Kidney (tissue), 13 donors: ENCODE measurements at regions not wholly inside any gene's neighbourhood (a gene's known extent, or its start where the extent isn't known, plus 50 kb on each side); places are given as distances from the start of the nearest gene placed in this dataset.

Experiments used
- DNase-seq, 5 donors: peaks; one replicate each; pipeline ENCODE4 v3.0.0-alpha.2; 2013 to 2020
- FAIRE-seq: peaks from 2 replicates; lab custom pipeline; 2012; peaks lifted over from hg19 to GRCh38; lab: Jason Lieb, UNC
- H3K27ac ChIP-seq, 2 donors: one replicate each; pipeline ENCODE4 v1.7.0; 2013; ENCODE audit warnings: low read depth in 2 of 2, low read length in 2 of 2, inconsistent platforms in 1 of 2
- H3K27me3 ChIP-seq: one replicate; pipeline ENCODE4 v1.7.1; 2013; ENCODE audit warnings: low read length, inconsistent platforms; ENCODE audit not compliant: control insufficient read depth, insufficient read depth
- H3K36me3 ChIP-seq, 3 donors: one replicate each; pipeline versions ENCODE4 v1.7.0 to v1.7.1; 2013; ENCODE audit warnings: low read length in 3 of 3, control low read depth in 1 of 3, inconsistent platforms in 1 of 3; ENCODE audit not compliant: insufficient read depth in 3 of 3, control insufficient read depth in 2 of 3
- H3K4me1 ChIP-seq, 3 donors: one replicate each; pipeline versions ENCODE4 v1.7.0 to v1.7.1; 2013; ENCODE audit warnings: low read length in 3 of 3, inconsistent platforms in 1 of 3, low read depth in 1 of 3; ENCODE audit not compliant: control insufficient read depth in 2 of 3, insufficient read depth in 2 of 3
- H3K4me3 ChIP-seq, 3 donors: one replicate each; pipeline versions ENCODE4 v1.7.0 to v1.8.1; 2013; ENCODE audit warnings: low read length in 3 of 3, control low read depth in 1 of 3, inconsistent platforms in 1 of 3
- H3K9ac ChIP-seq, 3 donors: one replicate each; pipeline versions ENCODE4 v1.7.0 to v1.7.1; 2013; ENCODE audit warnings: low read length in 3 of 3, control low read depth in 1 of 3, inconsistent platforms in 1 of 3
- H3K9me3 ChIP-seq, 3 donors: one replicate each; pipeline versions ENCODE4 v1.7.0 to v1.7.1; 2013; ENCODE audit warnings: low read length in 3 of 3, control low read depth in 1 of 3, inconsistent platforms in 1 of 3; ENCODE audit not compliant: control insufficient read depth in 2 of 3, insufficient read depth in 1 of 3
- intact Hi-C: fragments of 100-400 bp; cut with DNase I; formaldehyde crosslinking; loops from one replicate; pipeline ENCODE4 v1.11.1; 2022
- TF ChIP-seq, protein P1 (sequence below): IDR thresholded peaks from 3 replicates; pipeline ENCODE4 v1.5.1; 2012; ENCODE audit warnings: mild to moderate bottlenecking, moderate library complexity, borderline replicate concordance; ENCODE audit not compliant: insufficient read depth; ENCODE audit errors: extremely low read depth
- donor health status: control.
- donor health status: control.
- donor health status: control.
- donor health status: control.
- donor health status: control.
- donor health status: DM: yes; HTN: yes; CAD: no.
- donor health status: Normal renal cell carcinoma (clear cell type).

DNA sequence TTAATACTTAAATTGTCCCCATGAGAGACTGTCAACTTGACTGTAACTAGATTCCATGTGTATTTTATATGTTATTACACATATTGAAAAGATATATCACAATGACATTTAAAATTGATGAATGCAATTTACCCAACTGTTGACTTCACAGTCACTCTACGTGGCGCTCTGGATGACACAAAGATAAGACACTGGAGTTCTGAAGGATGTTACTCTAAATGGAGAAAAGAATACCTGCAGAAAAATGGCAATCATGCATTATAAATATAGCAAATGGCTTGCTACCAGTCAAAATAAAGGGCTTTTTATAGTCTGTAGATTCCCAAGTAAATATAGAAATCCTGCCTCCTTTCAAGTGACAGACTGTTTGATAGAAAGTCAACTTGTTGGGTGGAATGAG, 143.6 kb upstream of the KLF6 start:
- DNase-seq = no peak
- Histone ChIP-seq H3K27me3 (no peaks in the 10 kb centered on the region), H3K9me3 (no peaks in the 10 kb centered on the region), H3K4me1 (peaks cover 0 to 3% (median 0%) of the 10 kb centered on the region in 3 donors), H3K4me3 (no peak overlapping the region), H3K36me3 (no peaks in the 10 kb centered on the region), H3K27ac (no peak overlapping the region), H3K9ac (no peak overlapping the region)
- TF ChIP-seq, protein P1, sequence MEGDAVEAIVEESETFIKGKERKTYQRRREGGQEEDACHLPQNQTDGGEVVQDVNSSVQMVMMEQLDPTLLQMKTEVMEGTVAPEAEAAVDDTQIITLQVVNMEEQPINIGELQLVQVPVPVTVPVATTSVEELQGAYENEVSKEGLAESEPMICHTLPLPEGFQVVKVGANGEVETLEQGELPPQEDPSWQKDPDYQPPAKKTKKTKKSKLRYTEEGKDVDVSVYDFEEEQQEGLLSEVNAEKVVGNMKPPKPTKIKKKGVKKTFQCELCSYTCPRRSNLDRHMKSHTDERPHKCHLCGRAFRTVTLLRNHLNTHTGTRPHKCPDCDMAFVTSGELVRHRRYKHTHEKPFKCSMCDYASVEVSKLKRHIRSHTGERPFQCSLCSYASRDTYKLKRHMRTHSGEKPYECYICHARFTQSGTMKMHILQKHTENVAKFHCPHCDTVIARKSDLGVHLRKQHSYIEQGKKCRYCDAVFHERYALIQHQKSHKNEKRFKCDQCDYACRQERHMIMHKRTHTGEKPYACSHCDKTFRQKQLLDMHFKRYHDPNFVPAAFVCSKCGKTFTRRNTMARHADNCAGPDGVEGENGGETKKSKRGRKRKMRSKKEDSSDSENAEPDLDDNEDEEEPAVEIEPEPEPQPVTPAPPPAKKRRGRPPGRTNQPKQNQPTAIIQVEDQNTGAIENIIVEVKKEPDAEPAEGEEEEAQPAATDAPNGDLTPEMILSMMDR = no peak
- intact Hi-C loops = no loop called here
- FAIRE-seq = no peak

DNA sequence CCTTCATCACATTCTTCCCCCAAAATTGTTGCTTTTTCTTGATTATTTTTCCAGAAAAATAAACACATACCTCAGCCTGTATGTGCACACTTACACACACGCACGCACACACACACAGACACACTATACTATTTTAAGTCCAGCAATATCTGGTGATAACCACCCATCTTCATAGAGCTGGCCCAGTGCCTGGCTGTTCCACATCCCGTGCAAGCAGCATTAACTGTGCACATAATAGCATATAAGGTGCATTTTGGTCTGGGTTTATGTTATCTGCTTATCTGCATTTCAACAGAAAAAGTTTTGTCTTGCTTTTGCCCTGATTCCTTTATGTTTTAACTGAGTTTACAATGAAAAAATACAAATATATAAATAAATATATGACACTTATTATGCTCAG, 143.1 kb upstream of the KLF6 start:
- FAIRE-seq (no peak), DNase-seq (no peak)
- H3K9me3 ChIP-seq = no peaks in the 10 kb centered on the region
- H3K27ac ChIP-seq = no peak overlapping the region
- intact Hi-C loops = no loop called here
- no peaks in the 10 kb centered on the region for H3K27me3 ChIP-seq
- TF ChIP-seq, protein P1 = no peak
- H3K4me1 ChIP-seq = peaks cover 0 to 3% (median 0%) of the 10 kb centered on the region in 3 donors
- no peaks in the 10 kb centered on the region for H3K36me3 ChIP-seq
- no peak overlapping the region for H3K4me3 ChIP-seq
- no peak overlapping the region for H3K9ac ChIP-seq

DNA sequence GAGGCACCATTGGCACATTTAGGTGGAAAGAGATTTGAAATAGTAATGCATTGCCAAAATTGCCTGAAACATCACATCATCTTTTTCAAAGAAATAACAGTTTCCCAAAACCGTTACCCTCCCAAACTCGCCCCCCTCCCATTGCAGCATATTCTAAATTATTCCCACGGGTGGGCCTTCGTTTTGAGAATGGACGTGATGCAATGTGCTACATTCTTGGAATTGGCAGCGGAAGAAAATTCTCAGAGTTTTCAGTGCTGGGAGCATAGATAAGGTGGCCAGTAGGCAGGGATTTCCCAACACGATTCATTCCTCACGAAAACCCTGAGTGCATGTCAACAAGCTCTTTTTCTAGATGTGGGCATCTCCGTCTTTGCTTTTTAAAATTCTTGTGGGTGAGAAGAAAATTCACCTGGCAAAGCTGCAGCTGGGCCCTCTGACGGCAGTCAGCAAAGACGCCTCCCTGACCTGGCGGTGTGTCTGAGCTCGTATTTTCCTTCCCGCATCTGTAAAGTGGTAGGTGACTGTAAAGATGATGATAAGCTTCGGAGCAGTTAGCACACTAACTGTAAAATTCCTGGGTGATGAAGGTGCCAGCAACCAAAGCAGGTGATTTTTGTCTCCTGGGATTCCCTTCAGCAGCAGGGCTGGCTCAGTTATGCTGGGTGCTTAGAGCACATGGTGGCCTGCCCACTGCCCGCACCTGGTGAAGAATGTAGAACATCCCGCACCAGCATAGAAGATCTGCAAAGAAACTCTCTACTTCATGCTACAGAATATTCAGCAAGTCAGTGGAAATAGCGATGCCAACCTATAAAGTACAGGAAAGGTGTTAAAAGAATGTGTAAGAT, 141.9 kb upstream of the KLF6 start:
- FAIRE-seq (no peak), DNase-seq (no peak)
- Histone ChIP-seq H3K27me3 (no peaks in the 10 kb centered on the region), H3K36me3 (no peaks in the 10 kb centered on the region), H3K4me1 (peaks cover 0 to 3% (median 0%) of the 10 kb centered on the region in 3 donors), H3K4me3 (no peak overlapping the region), H3K27ac (no peak overlapping the region), H3K9ac (no peak overlapping the region), H3K9me3 (no peaks in the 10 kb centered on the region)
- TF ChIP-seq, protein P1 = no peak
- intact Hi-C loops = no loop called here
